ENCODE measurements at regions not wholly inside any gene's neighbourhood (a gene's known extent, or its start where the extent isn't known, plus 50 kb on each side); places are given as distances from the start of the nearest gene placed in this dataset.

- DNase-seq = no peak
These were observed 666.9 kb downstream of the KCNT2 start for GRCh38 chr1:195941314-195941713.

- DNase-seq = peak in 1 of 58 donors; percentile 1
These were observed 668.4 kb downstream of the KCNT2 start for GRCh38 chr1:195939844-195940243.

GRCh38 chr1:195934817-195935553 lies 673.3 kb downstream of the KCNT2 start:
- DNase-seq = no peak

- DNase-seq = no peak
These were observed 674.4 kb downstream of the KCNT2 start for GRCh38 chr1:195933835-195934234.

- DNase-seq = no peak
These were observed 692.4 kb downstream of the KCNT2 start for GRCh38 chr1:195915826-195916225.

GRCh38 chr1:195909061-195909460 lies 699.2 kb downstream of the KCNT2 start:
- DNase-seq = no peak

- DNase-seq = no peak
These were observed 700.1 kb downstream of the KCNT2 start for GRCh38 chr1:195908121-195908520.

GRCh38 chr1:195903203-195903602 lies 705.0 kb downstream of the KCNT2 start:
- no peak for DNase-seq

GRCh38 chr1:195902779-195903178 lies 705.5 kb downstream of the KCNT2 start:
- no peak for DNase-seq

GRCh38 chr1:195899762-195900352 lies 708.4 kb downstream of the KCNT2 start:
- no peak for DNase-seq

- DNase-seq = no peak
These were observed 709.3 kb downstream of the KCNT2 start for GRCh38 chr1:195898924-195899323.

- no peak for DNase-seq
These were observed 709.9 kb downstream of the KCNT2 start for GRCh38 chr1:195898373-195898772.

GRCh38 chr1:195897076-195897475 lies 711.2 kb downstream of the KCNT2 start:
- no peak for DNase-seq

GRCh38 chr1:195894411-195894810 lies 713.8 kb downstream of the KCNT2 start:
- DNase-seq = no peak

GRCh38 chr1:195886000-195886399 lies 722.2 kb downstream of the KCNT2 start:
- DNase-seq = no peak

GRCh38 chr1:195878478-195878877 lies 729.8 kb downstream of the KCNT2 start:
- DNase-seq = no peak

GRCh38 chr1:195876792-195877191 lies 731.4 kb downstream of the KCNT2 start:
- no peak for DNase-seq

- DNase-seq = no peak
These were observed 735.9 kb downstream of the KCNT2 start for GRCh38 chr1:195872376-195872775.

- no peak for DNase-seq
These were observed 740.6 kb downstream of the KCNT2 start for GRCh38 chr1:195867638-195868037.

- DNase-seq = no peak
These were observed 741.4 kb downstream of the KCNT2 start for GRCh38 chr1:195866781-195867222.

- peak in 1 of 58 donors; percentile 5 for DNase-seq
These were observed 742.0 kb downstream of the KCNT2 start for GRCh38 chr1:195866091-195866780.

- no peak for DNase-seq
These were observed 756.4 kb downstream of the KCNT2 start for GRCh38 chr1:195851804-195852203.
